ENCODE measurements at regions not wholly inside any gene's neighbourhood (a gene's known extent, or its start where the extent isn't known, plus 50 kb on each side); places are given as distances from the start of the nearest gene placed in this dataset.
"Not testable (repeated sequence)": the region's sequence is repeated elsewhere in the genome, so short reads cannot be mapped to it uniquely, and the experiment has no call there.

- DNase-seq (ENCODE audit: low spot score in 2 of 2); in situ Hi-C loops (cut with MboI; ENCODE audit: low sequenced_read_pairs); H3K4me1 ChIP-seq; H3K4me3 ChIP-seq; H3K36me3 ChIP-seq (replicated peaks); H3K27me3 ChIP-seq (ENCODE audit: low read depth); H3K9me3 ChIP-seq: not testable (repeated sequence)
These were observed 287.8 kb downstream of the AACS start for GRCh38 chr12:125353002-125353401.

GRCh38 chr12:125353871-125354270 is 288.6 kb downstream of the AACS start:
- Histone ChIP-seq H3K4me1 (no peaks in the 10 kb centered on the region), H3K27me3 (ENCODE audit: low read depth) (no peaks in the 10 kb centered on the region)
- in situ Hi-C loops (cut with MboI; ENCODE audit: low sequenced_read_pairs) = no loop called here

GRCh38 chr12:125355614-125356013 is 290.4 kb downstream of the AACS start:
- in situ Hi-C loops (cut with MboI; ENCODE audit: low sequenced_read_pairs) = no loop called here
- H3K27me3 ChIP-seq (ENCODE audit: low read depth) = no peaks in the 10 kb centered on the region
- no peaks in the 10 kb centered on the region for H3K36me3 ChIP-seq (replicated peaks)
- DNase-seq (ENCODE audit: low spot score in 2 of 2) = no peak
- H3K4me3 ChIP-seq = no peak overlapping the region
- no peaks in the 10 kb centered on the region for H3K9me3 ChIP-seq
- H3K4me1 ChIP-seq = no peaks in the 10 kb centered on the region

More at GRCh38 chr12:125353871-125354270, 288.6 kb downstream of the AACS start:
- Histone ChIP-seq H3K4me3 (no peak overlapping the region), H3K9me3 (no peaks in the 10 kb centered on the region), H3K36me3 (replicated peaks) (no peaks in the 10 kb centered on the region)
- no peak for DNase-seq (ENCODE audit: low spot score in 2 of 2)

- no peaks in the 10 kb centered on the region for H3K27me3 ChIP-seq (ENCODE audit: low read depth)
- H3K36me3 ChIP-seq (replicated peaks) = no peaks in the 10 kb centered on the region
- H3K4me3 ChIP-seq = no peak overlapping the region
- H3K4me1 ChIP-seq = no peaks in the 10 kb centered on the region
- H3K9me3 ChIP-seq = no peaks in the 10 kb centered on the region
- in situ Hi-C loops (cut with MboI; ENCODE audit: low sequenced_read_pairs) = no loop called here
- DNase-seq (ENCODE audit: low spot score in 2 of 2) = no peak
These were observed 290.9 kb downstream of the AACS start for GRCh38 chr12:125356111-125356510.

- DNase-seq (ENCODE audit: low spot score in 2 of 2) = no peak
- in situ Hi-C loops (cut with MboI; ENCODE audit: low sequenced_read_pairs) = no loop called here
- Histone ChIP-seq H3K4me1 (no peaks in the 10 kb centered on the region), H3K9me3 (no peaks in the 10 kb centered on the region), H3K36me3 (replicated peaks) (no peaks in the 10 kb centered on the region), H3K4me3 (no peak overlapping the region), H3K27me3 (ENCODE audit: low read depth) (no peaks in the 10 kb centered on the region)
These were observed 292.3 kb downstream of the AACS start for GRCh38 chr12:125357561-125357960.

- in situ Hi-C loops (cut with MboI; ENCODE audit: low sequenced_read_pairs) = no loop called here
- no peaks in the 10 kb centered on the region for H3K36me3 ChIP-seq (replicated peaks)
- H3K4me3 ChIP-seq = no peak overlapping the region
- no peaks in the 10 kb centered on the region for H3K4me1 ChIP-seq
- DNase-seq (ENCODE audit: low spot score in 2 of 2) = no peak
- H3K9me3 ChIP-seq = no peaks in the 10 kb centered on the region
- no peaks in the 10 kb centered on the region for H3K27me3 ChIP-seq (ENCODE audit: low read depth)
These were observed 295.3 kb downstream of the AACS start for GRCh38 chr12:125360540-125360939.

- Histone ChIP-seq H3K27me3 (ENCODE audit: low read depth) (no peaks in the 10 kb centered on the region; the same call in 1 of the 2 replicates), H3K36me3 (replicated peaks) (no peaks in the 10 kb centered on the region), H3K9me3 (no peaks in the 10 kb centered on the region), H3K4me1 (no peaks in the 10 kb centered on the region), H3K4me3 (no peak overlapping the region)
- DNase-seq (ENCODE audit: low spot score in 2 of 2) = no peak
- in situ Hi-C loops (cut with MboI; ENCODE audit: low sequenced_read_pairs) = no loop called here
These were observed 305.8 kb downstream of the AACS start for GRCh38 chr12:125371033-125371432.

GRCh38 chr12:125372085-125372484 is 306.9 kb downstream of the AACS start:
- H3K4me3 ChIP-seq = no peak overlapping the region
- in situ Hi-C loops (cut with MboI; ENCODE audit: low sequenced_read_pairs) = no loop called here
- no peak for DNase-seq (ENCODE audit: low spot score in 2 of 2)
- H3K9me3 ChIP-seq = no peaks in the 10 kb centered on the region
- no peaks in the 10 kb centered on the region for H3K36me3 ChIP-seq (replicated peaks)
- H3K27me3 ChIP-seq (ENCODE audit: low read depth) = no peaks in the 10 kb centered on the region; the same call in 1 of the 2 replicates
- H3K4me1 ChIP-seq = no peaks in the 10 kb centered on the region

GRCh38 chr12:125373375-125373774 is 308.1 kb downstream of the AACS start:
- Histone ChIP-seq H3K4me1 (no peaks in the 10 kb centered on the region), H3K36me3 (replicated peaks) (no peaks in the 10 kb centered on the region), H3K27me3 (ENCODE audit: low read depth) (no peaks in the 10 kb centered on the region), H3K9me3 (no peaks in the 10 kb centered on the region), H3K4me3 (no peak overlapping the region)
- in situ Hi-C loops (cut with MboI; ENCODE audit: low sequenced_read_pairs) = no loop called here
- DNase-seq (ENCODE audit: low spot score in 2 of 2) = no peak

GRCh38 chr12:125376422-125376821 is 311.2 kb downstream of the AACS start:
- Histone ChIP-seq H3K36me3 (replicated peaks) (no peaks in the 10 kb centered on the region), H3K27me3 (ENCODE audit: low read depth) (no peaks in the 10 kb centered on the region), H3K4me1 (no peaks in the 10 kb centered on the region), H3K9me3 (no peaks in the 10 kb centered on the region), H3K4me3 (no peak overlapping the region)
- no peak for DNase-seq (ENCODE audit: low spot score in 2 of 2)
- in situ Hi-C loops (cut with MboI; ENCODE audit: low sequenced_read_pairs) = no loop called here

GRCh38 chr12:125377093-125377492 is 311.9 kb downstream of the AACS start:
- Histone ChIP-seq H3K9me3 (no peaks in the 10 kb centered on the region), H3K4me1 (no peaks in the 10 kb centered on the region), H3K36me3 (replicated peaks) (no peaks in the 10 kb centered on the region), H3K4me3 (no peak overlapping the region), H3K27me3 (ENCODE audit: low read depth) (no peaks in the 10 kb centered on the region)
- in situ Hi-C loops (cut with MboI; ENCODE audit: low sequenced_read_pairs) = no loop called here
- no peak for DNase-seq (ENCODE audit: low spot score in 2 of 2)

- H3K9me3 ChIP-seq = no peaks in the 10 kb centered on the region
- H3K36me3 ChIP-seq (replicated peaks) = no peaks in the 10 kb centered on the region
- in situ Hi-C loops (cut with MboI; ENCODE audit: low sequenced_read_pairs) = no loop called here
- no peaks in the 10 kb centered on the region for H3K4me1 ChIP-seq
- H3K4me3 ChIP-seq = no peak overlapping the region
- H3K27me3 ChIP-seq (ENCODE audit: low read depth) = 0 out of 2 replicates have a peak, but pooled peaks cover 2% of the 10 kb centered on the region
- no peak for DNase-seq (ENCODE audit: low spot score in 2 of 2)
These were observed 316.1 kb downstream of the AACS start for GRCh38 chr12:125381373-125381772.

GRCh38 chr12:125382926-125383325 is 317.7 kb downstream of the AACS start:
- in situ Hi-C loops (cut with MboI; ENCODE audit: low sequenced_read_pairs) = no loop called here
- Histone ChIP-seq H3K9me3 (no peaks in the 10 kb centered on the region), H3K36me3 (replicated peaks) (no peaks in the 10 kb centered on the region), H3K4me1 (no peaks in the 10 kb centered on the region), H3K27me3 (ENCODE audit: low read depth) (0 out of 2 replicates have a peak, but pooled peaks cover 2% of the 10 kb centered on the region), H3K4me3 (no peak overlapping the region)
- no peak for DNase-seq (ENCODE audit: low spot score in 2 of 2)

GRCh38 chr12:125386652-125387051 is 321.4 kb downstream of the AACS start:
- Histone ChIP-seq H3K27me3 (ENCODE audit: low read depth) (0 out of 2 replicates have a peak, but pooled peaks cover 2% of the 10 kb centered on the region), H3K36me3 (replicated peaks) (no peaks in the 10 kb centered on the region), H3K4me3 (no peak overlapping the region), H3K4me1 (no peaks in the 10 kb centered on the region), H3K9me3 (no peaks in the 10 kb centered on the region)
- in situ Hi-C loops (cut with MboI; ENCODE audit: low sequenced_read_pairs) = no loop called here
- DNase-seq (ENCODE audit: low spot score in 2 of 2) = no peak

- Histone ChIP-seq H3K36me3 (replicated peaks) (no peaks in the 10 kb centered on the region), H3K4me3 (no peak overlapping the region), H3K27me3 (ENCODE audit: low read depth) (0 out of 2 replicates have a peak, but pooled peaks cover 2% of the 10 kb centered on the region), H3K4me1 (no peaks in the 10 kb centered on the region), H3K9me3 (no peaks in the 10 kb centered on the region)
- in situ Hi-C loops (cut with MboI; ENCODE audit: low sequenced_read_pairs) = no loop called here
- DNase-seq (ENCODE audit: low spot score in 2 of 2) = no peak
These were observed 322.0 kb downstream of the AACS start for GRCh38 chr12:125387206-125387605.

Data from HAP-1 (cell line).